Gastroesophageal sphincter (tissue), 4 donors: ENCODE measurements at regions not wholly inside any gene's neighbourhood (a gene's known extent, or its start where the extent isn't known, plus 50 kb on each side); places are given as distances from the start of the nearest gene placed in this dataset.

Source experiments
- ATAC-seq: fragments of 150-250 bp; one replicate; pipeline ENCODE4 v1.9.1; 2016; ENCODE audit warnings: mild to moderate bottlenecking, moderate library complexity
- H3K27ac ChIP-seq, 4 donors: fragments of 200-600 bp; sonication (generic) in 3 of 4; 1 replicate in 3 of 4; 2 replicates in 1 of 4; pipeline ENCODE4 v1.5.1; 2016 to 2019
- H3K27me3 ChIP-seq: fragments of 200-600 bp; sonication (generic); one replicate; pipeline ENCODE4 v1.5.1; 2019
- H3K36me3 ChIP-seq, 2 donors: fragments of 200-600 bp; sonication (generic); one replicate each; pipeline ENCODE4 v1.5.1; 2019; ENCODE audit warnings: control low read depth in 1 of 2
- H3K4me1 ChIP-seq, 3 donors: fragments of 200-600 bp; sonication (generic); 1 replicate in 2 of 3; 2 replicates in 1 of 3; pipeline ENCODE4 v1.5.1; 2016 to 2019; ENCODE audit warnings: control low read depth in 2 of 3
- H3K4me3 ChIP-seq, 2 donors: fragments of 200-600 bp; sonication (generic); one replicate each; pipeline ENCODE4 v1.5.1; 2019; ENCODE audit warnings: mild to moderate bottlenecking in 1 of 2, moderate library complexity in 1 of 2
- H3K9me3 ChIP-seq, 3 donors: fragments of 200-600 bp; sonication (generic); one replicate each; pipeline ENCODE4 v1.5.1; 2017 to 2019; ENCODE audit warnings: control low read depth in 2 of 3
- EP300 ChIP-seq: sonication (generic); formaldehyde crosslinking; IDR thresholded peaks from one replicate; pipeline ENCODE4 v1.6.1; 2017; ENCODE audit warnings: antibody characterized with exemption, mild to moderate bottlenecking
- POLR2A ChIP-seq, 2 donors: fragments of 450-650 bp; IDR thresholded peaks; one replicate each; pipeline ENCODE4 v1.6.1; 2017; ENCODE audit warnings: antibody characterized with exemption in 2 of 2, mild to moderate bottlenecking in 2 of 2, moderate library complexity in 1 of 2
- POLR2AphosphoS5 ChIP-seq: sonication (generic); formaldehyde crosslinking; IDR thresholded peaks from one replicate; pipeline ENCODE4 v1.6.1; 2017; ENCODE audit warnings: antibody characterized with exemption
- WGBS, 2 donors: methylation state at CpG; one replicate each; pipeline ENCODE4 v1.1.5; 2018; ENCODE audit warnings: low coverage in 1 of 2; 5-methylcytosine and 5-hydroxymethylcytosine counted together
- TF ChIP-seq, protein P1 (sequence below), 4 experiments: fragments of 200-600 bp in 2 of 4; fragments of 450-650 bp in 2 of 4; sonication (generic) in 1 of 4; IDR thresholded peaks; one replicate each; pipeline ENCODE4 v1.5.1; 2017 to 2019; ENCODE audit warnings: antibody characterized with exemption in 4 of 4, mild to moderate bottlenecking in 2 of 4, moderate library complexity in 2 of 4

DNA sequence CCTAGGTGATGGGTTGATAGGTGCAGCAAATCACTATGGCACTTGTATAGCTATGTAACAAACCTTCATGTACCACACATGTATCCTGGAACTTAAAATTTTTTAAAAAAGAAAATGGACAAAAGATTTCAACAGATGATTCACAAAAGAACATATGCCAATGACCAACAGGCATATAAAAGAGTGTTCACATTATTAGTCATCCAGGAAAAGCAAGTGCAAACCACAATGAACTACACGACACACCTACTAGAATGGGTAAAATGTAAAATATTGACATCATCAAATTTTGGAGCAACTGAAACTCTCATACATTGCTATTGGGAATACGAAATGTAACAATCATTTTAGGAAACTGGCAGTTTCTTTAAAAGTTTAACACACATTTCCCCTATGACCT lies 109.9 kb downstream of the YIPF5 start:
- Histone ChIP-seq H3K27ac (no peak overlapping the region), H3K27me3 (no peaks in the 10 kb centered on the region), H3K36me3 (no peaks in the 10 kb centered on the region), H3K4me1 (no peaks in the 10 kb centered on the region), H3K9me3 (peaks cover 0 to 12% (median 0%) of the 10 kb centered on the region in 3 donors), H3K4me3 (no peak overlapping the region)
- WGBS, 2 donors: 88 to 92% methylated on average over 2 of the region's 2 CpGs
- TF ChIP-seq POLR2AphosphoS5: no peak
- no peak for TF ChIP-seq POLR2A (IDR thresholded peaks at IDR 0.05)
- TF ChIP-seq, protein P1, sequence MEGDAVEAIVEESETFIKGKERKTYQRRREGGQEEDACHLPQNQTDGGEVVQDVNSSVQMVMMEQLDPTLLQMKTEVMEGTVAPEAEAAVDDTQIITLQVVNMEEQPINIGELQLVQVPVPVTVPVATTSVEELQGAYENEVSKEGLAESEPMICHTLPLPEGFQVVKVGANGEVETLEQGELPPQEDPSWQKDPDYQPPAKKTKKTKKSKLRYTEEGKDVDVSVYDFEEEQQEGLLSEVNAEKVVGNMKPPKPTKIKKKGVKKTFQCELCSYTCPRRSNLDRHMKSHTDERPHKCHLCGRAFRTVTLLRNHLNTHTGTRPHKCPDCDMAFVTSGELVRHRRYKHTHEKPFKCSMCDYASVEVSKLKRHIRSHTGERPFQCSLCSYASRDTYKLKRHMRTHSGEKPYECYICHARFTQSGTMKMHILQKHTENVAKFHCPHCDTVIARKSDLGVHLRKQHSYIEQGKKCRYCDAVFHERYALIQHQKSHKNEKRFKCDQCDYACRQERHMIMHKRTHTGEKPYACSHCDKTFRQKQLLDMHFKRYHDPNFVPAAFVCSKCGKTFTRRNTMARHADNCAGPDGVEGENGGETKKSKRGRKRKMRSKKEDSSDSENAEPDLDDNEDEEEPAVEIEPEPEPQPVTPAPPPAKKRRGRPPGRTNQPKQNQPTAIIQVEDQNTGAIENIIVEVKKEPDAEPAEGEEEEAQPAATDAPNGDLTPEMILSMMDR (IDR thresholded peaks at IDR 0.05): no peak
- TF ChIP-seq EP300: no peak
- no peak for ATAC-seq

DNA sequence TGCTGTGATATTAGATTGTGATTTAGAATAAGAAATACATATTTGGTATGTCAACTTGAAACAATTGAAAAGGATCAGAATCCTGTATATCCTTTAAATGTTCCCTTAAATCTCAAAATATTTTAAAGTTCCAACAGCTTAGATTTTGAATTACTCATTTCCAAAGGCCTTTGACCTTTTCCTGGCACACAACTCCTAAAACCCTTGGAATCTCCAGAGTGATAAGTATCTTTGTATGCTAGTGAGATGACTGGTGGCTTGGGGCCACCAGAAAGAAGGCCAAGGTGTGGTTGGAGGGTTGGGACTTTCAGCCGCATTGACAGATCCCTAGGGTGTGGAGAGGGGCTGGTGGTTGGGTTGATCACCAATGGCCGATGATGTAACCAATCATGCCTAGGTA lies 104.7 kb downstream of the YIPF5 start:
- no peak for TF ChIP-seq EP300
- TF ChIP-seq, protein P1 (IDR thresholded peaks at IDR 0.05): no peak
- TF ChIP-seq POLR2A (IDR thresholded peaks at IDR 0.05): no peak
- ATAC-seq: no peak
- peaks cover 0 to 3% (median 0%) of the 10 kb centered on the region in 3 donors for H3K9me3 ChIP-seq
- 100% methylated on average over 2 of the region's 2 CpGs; no CpG with 5 or more reads in 1 of the 2 donors for WGBS, 2 donors
- no peaks in the 10 kb centered on the region for H3K4me1 ChIP-seq
- no peak overlapping the region for H3K27ac ChIP-seq
- H3K27me3 ChIP-seq: no peaks in the 10 kb centered on the region
- H3K36me3 ChIP-seq: no peaks in the 10 kb centered on the region
- H3K4me3 ChIP-seq: no peak overlapping the region

DNA sequence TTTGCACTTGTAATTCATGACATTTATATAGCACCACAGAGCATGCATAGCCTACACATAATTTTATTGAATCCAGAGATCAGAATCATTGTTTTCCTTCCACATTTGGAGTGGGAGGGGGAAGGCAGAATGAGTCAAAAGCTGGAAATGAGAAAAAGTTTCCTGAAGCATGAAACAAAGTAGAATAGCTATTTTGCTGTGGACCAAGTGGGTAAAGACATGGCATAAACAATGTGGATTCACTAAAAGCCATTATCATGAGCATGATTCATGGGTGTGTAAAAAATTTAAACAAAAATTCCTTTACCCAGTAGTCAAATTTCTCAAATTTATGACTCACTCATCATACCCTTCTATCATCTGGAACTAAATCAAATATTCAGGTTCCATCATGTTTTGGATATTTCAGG lies 97.9 kb downstream of the YIPF5 start:
- TF ChIP-seq POLR2AphosphoS5: no peak
- no peak for TF ChIP-seq POLR2A (IDR thresholded peaks at IDR 0.05)
- TF ChIP-seq, protein P1 (IDR thresholded peaks at IDR 0.05): no peak
- TF ChIP-seq EP300: no peak
- no peak for ATAC-seq
- H3K36me3 ChIP-seq: no peaks in the 10 kb centered on the region
- no peaks in the 10 kb centered on the region for H3K27me3 ChIP-seq
- H3K4me3 ChIP-seq: no peak overlapping the region
- H3K27ac ChIP-seq: no peak overlapping the region
- H3K4me1 ChIP-seq: no peaks in the 10 kb centered on the region
- peaks cover 0 to 4% (median 0%) of the 10 kb centered on the region in 3 donors for H3K9me3 ChIP-seq

DNA sequence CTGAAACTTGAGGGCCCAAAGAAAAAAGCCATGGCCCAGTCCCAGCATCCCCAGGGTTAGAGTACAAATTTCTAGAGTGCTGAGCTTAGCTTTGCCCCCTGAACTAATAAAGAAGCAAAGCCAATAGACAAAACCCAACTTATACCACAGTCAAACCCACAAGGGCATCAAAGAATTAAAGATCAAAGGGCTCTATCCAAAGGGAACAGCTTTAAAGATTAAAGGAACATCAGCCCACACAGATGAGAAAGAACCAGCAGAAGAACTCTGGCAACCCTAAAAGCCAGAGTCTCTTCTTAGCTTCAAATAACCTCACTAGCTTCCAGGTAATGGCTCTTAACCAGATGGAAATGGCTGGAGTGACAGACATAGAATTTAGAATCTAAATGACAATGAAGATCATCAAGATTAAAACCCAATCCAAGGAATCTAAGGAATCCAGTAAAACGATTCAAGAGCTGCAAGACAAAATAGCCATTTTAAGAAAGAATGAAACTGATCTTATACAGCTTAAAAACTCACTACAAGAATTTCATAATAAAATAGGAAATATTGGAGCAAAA lies 93.9 kb downstream of the YIPF5 start:
- TF ChIP-seq EP300 (no peak), POLR2AphosphoS5 (no peak), POLR2A (IDR thresholded peaks at IDR 0.05) (no peak)
- TF ChIP-seq, protein P1 (IDR thresholded peaks at IDR 0.05): no peak
- no peaks in the 10 kb centered on the region for H3K36me3 ChIP-seq

DNA sequence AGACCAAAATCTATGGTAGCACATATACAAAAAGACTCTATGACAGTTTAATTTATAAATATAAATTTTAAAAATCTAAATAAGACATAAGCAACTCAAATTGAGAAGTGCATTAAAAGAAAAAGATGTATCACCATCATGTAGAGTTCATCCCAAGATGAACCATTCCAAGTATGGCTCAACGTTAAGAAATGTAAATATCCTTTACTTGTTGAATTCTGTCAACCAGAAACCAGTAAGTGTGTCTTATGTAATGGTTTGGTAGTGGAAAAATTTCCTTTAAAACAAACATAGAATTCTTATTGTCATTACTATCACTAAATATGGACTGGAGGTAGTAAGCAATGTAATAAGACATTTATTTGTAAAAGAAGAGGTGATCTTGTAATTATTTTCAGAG lies 87.3 kb downstream of the YIPF5 start:
- TF ChIP-seq, protein P1 (IDR thresholded peaks at IDR 0.05): no peak
- TF ChIP-seq POLR2AphosphoS5 (no peak), POLR2A (IDR thresholded peaks at IDR 0.05) (no peak), EP300 (no peak)
- Histone ChIP-seq H3K4me1 (no peaks in the 10 kb centered on the region), H3K4me3 (no peak overlapping the region), H3K27me3 (no peaks in the 10 kb centered on the region), H3K9me3 (peaks cover 0 to 22% (median 0%) of the 10 kb centered on the region in 3 donors), H3K27ac (no peak overlapping the region), H3K36me3 (no peaks in the 10 kb centered on the region)
- WGBS, 2 donors: 54 to 65% methylated on average over 1 of the region's 1 CpG
- ATAC-seq: no peak

More for the DNA sequence above, 93.9 kb downstream of the YIPF5 start:
- Histone ChIP-seq H3K9me3 (peaks cover 0 to 22% (median 0%) of the 10 kb centered on the region in 3 donors), H3K27me3 (no peaks in the 10 kb centered on the region), H3K27ac (no peak overlapping the region), H3K4me3 (no peak overlapping the region), H3K4me1 (no peaks in the 10 kb centered on the region)
- ATAC-seq: no peak
- 33 to 71% methylated on average over 1 of the region's 1 CpG for WGBS, 2 donors
